GM13977 (cell line): ENCODE measurements at regions not wholly inside any gene's neighbourhood (a gene's known extent, or its start where the extent isn't known, plus 50 kb on each side); places are given as distances from the start of the nearest gene placed in this dataset.

Experiments
- DNase-seq: peaks from one replicate; pipeline ENCODE4 v3.0.0; 2012; ENCODE audit warnings: low spot score
- CTCF ChIP-seq: IDR thresholded peaks from 2 replicates; pipeline ENCODE4 v1.5.1; 2012; ENCODE audit warnings: mild to moderate bottlenecking, control low read depth; ENCODE audit not compliant: insufficient read depth; ENCODE audit errors: extremely low read depth, missing control alignments
- in situ Hi-C: fragments of 300-500 bp; cut with MboI; formaldehyde crosslinking; loops from one replicate; pipeline ENCODE4 v1.12.0; 2022; ENCODE audit warnings: low sequenced_read_pairs, low pct_unique_long_range_greater_than_20kb, mixed read lengths, inconsistent platforms; ENCODE audit not compliant: unreplicated experiment

GRCh38 chr3:94615275-94616065 lies 552.6 kb downstream of the NSUN3 start:
- TF ChIP-seq CTCF: no peak
- DNase-seq: no peak
- in situ Hi-C loops: no loop called here

DNA sequence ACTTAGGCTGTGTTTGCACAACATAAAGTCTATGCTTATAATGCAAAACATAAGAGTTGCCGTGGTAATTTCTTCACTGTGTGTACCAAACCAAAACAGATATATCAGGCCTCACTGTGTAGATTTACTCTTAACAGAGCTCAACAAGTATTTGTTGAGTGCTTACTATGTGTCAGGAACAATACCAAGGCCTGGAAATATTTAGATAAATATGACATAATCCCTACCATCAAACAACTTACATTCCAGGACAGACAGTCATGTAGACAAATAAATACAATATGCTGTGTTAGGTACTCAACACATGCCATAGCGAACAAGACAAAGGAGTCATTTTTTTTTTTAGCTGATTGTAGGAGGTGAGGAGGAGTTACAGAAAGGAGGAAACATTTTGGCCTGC lies 554.0 kb downstream of the NSUN3 start:
- in situ Hi-C loops: no loop called here
- no peak for DNase-seq
- TF ChIP-seq CTCF: no peak

DNA sequence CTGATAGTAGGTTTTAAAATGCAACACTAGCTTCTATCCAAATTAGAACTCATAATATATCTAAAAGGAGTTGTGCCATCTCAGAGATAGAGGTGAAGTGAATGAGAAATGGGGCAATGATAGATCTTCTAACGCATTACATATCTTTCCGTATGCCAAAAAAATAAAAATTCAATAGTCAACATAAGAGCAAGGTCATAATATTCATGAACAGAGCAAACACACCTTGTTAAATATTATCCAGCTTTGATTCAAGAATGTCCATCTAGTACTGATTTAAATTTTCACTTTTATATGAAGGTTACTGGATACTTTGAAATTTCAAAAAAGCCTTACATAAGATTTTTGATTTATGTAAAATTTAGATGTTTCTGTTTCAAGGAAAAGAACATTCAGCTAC lies 554.5 kb downstream of the NSUN3 start:
- no peak for DNase-seq
- in situ Hi-C loops: no loop called here
- no peak for TF ChIP-seq CTCF

- in situ Hi-C loops: no loop called here
- no peak for DNase-seq
- TF ChIP-seq CTCF: no peak
Observed at GRCh38 chr3:94619643-94620042, 556.8 kb downstream of the NSUN3 start.

DNA sequence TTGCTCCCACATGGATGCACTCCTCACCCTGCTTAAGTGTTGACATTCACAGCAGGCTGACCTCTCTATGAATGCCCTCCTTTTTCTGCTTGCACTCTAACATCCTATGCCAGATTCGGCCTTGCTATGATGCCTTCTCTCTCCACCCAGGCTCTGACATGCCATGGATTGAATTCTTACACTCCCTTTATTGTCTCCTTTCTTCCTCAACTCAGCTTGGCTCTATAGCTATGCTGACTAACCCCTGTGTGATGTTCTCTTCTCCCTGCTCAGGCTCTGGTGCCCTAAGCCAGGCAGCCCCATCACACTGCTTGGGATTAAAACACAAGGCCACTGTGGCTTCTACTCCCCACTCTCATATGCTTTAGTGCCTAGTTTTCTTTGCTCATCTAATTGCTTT lies 563.7 kb downstream of the NSUN3 start:
- in situ Hi-C loops: no loop called here
- no peak for DNase-seq
- TF ChIP-seq CTCF: no peak

DNA sequence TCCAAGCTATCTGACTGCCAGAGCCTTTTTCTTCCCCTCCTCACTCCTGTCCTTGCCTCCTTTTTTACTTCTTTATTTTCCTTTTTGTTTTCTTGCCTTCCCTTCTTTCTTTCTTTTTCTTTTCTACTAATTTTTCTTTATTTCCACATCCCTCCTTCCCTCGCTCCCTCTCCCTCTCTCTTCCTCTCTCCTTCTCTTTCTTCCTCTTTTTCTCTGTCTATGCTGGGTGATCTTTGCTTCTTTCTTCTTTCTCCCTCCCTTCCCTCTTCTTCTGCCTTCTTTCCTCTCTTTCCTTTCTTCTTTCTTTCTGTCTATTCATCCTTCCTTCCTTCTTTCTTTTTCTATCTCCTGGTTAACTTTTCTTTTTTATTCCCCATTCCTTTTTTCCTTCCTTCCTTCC lies 564.8 kb downstream of the NSUN3 start:
- no peak for TF ChIP-seq CTCF
- DNase-seq: no peak
- in situ Hi-C loops: no loop called here

GRCh38 chr3:94643400-94643799 lies 580.5 kb downstream of the NSUN3 start:
- TF ChIP-seq CTCF: no peak
- in situ Hi-C loops: no loop called here

More at GRCh38 chr3:94643400-94643799, 580.5 kb downstream of the NSUN3 start:
- DNase-seq: no peak
